ENCODE measurements at regions not wholly inside any gene's neighbourhood (a gene's known extent, or its start where the extent isn't known, plus 50 kb on each side); places are given as distances from the start of the nearest gene placed in this dataset.

- Mint-ChIP-seq H3K27ac (no peak overlapping the region), H3K4me3 (no peak overlapping the region), H3K9me3 (peaks cover 35% of the 10 kb centered on the region), H3K36me3 (ENCODE audit: low read depth) (peaks cover 4% of the 10 kb centered on the region; the same call in 1 of the 2 replicates), H3K27me3 (ENCODE audit: insufficient read depth) (no peaks in the 10 kb centered on the region), H3K4me1 (ENCODE audit: low read depth) (no peaks in the 10 kb centered on the region)
- no peak for TF ChIP-seq CTCF (IDR thresholded peaks at IDR 0.05)
- no peak for DNase-seq
These were observed 962.4 kb downstream of the BCL11B start for GRCh38 chr14:98309591-98309990.

GRCh38 chr14:98312006-98312405, 960.0 kb downstream of the BCL11B start:
- DNase-seq: no peak
- H3K27me3 Mint-ChIP-seq (ENCODE audit: insufficient read depth): no peaks in the 10 kb centered on the region
- peaks cover 29% of the 10 kb centered on the region for H3K9me3 Mint-ChIP-seq
- no peak for TF ChIP-seq CTCF (IDR thresholded peaks at IDR 0.05)
- H3K27ac Mint-ChIP-seq: no peak overlapping the region
- no peak overlapping the region for H3K4me3 Mint-ChIP-seq
- H3K36me3 Mint-ChIP-seq (ENCODE audit: low read depth): no peaks in the 10 kb centered on the region
- no peaks in the 10 kb centered on the region for H3K4me1 Mint-ChIP-seq (ENCODE audit: low read depth)

- Mint-ChIP-seq H3K9me3 (peaks cover 37% of the 10 kb centered on the region), H3K4me1 (ENCODE audit: low read depth) (no peaks in the 10 kb centered on the region), H3K4me3 (no peak overlapping the region), H3K27ac (no peak overlapping the region), H3K36me3 (ENCODE audit: low read depth) (peaks cover 5% of the 10 kb centered on the region; the same call in 1 of the 2 replicates), H3K27me3 (ENCODE audit: insufficient read depth) (no peaks in the 10 kb centered on the region; the same call in 1 of the 2 replicates)
- no peak for DNase-seq
- no peak for TF ChIP-seq CTCF (IDR thresholded peaks at IDR 0.05)
These were observed 950.2 kb downstream of the BCL11B start for GRCh38 chr14:98321841-98322240.

GRCh38 chr14:98323836-98324235, 948.2 kb downstream of the BCL11B start:
- Mint-ChIP-seq H3K9me3 (peaks cover 43% of the 10 kb centered on the region), H3K4me3 (no peak overlapping the region), H3K27ac (no peak overlapping the region), H3K36me3 (ENCODE audit: low read depth) (peaks cover 5% of the 10 kb centered on the region; the same call in 1 of the 2 replicates), H3K27me3 (ENCODE audit: insufficient read depth) (no peaks in the 10 kb centered on the region; the same call in 1 of the 2 replicates), H3K4me1 (ENCODE audit: low read depth) (no peaks in the 10 kb centered on the region)
- TF ChIP-seq CTCF (IDR thresholded peaks at IDR 0.05): no peak
- no peak for DNase-seq

- Mint-ChIP-seq H3K27me3 (ENCODE audit: insufficient read depth) (no peaks in the 10 kb centered on the region; the same call in 1 of the 2 replicates), H3K36me3 (ENCODE audit: low read depth) (peaks cover 5% of the 10 kb centered on the region; the same call in 1 of the 2 replicates), H3K4me1 (ENCODE audit: low read depth) (no peaks in the 10 kb centered on the region), H3K4me3 (no peak overlapping the region), H3K27ac (no peak overlapping the region), H3K9me3 (peaks cover 39% of the 10 kb centered on the region)
- TF ChIP-seq CTCF (IDR thresholded peaks at IDR 0.05): no peak
- DNase-seq: no peak
These were observed 946.2 kb downstream of the BCL11B start for GRCh38 chr14:98325761-98326160.

GRCh38 chr14:98328496-98328895, 943.5 kb downstream of the BCL11B start:
- H3K27ac Mint-ChIP-seq: no peak overlapping the region
- peaks cover 48% of the 10 kb centered on the region for H3K9me3 Mint-ChIP-seq
- H3K4me3 Mint-ChIP-seq: no peak overlapping the region
- no peaks in the 10 kb centered on the region for H3K27me3 Mint-ChIP-seq (ENCODE audit: insufficient read depth)
- no peaks in the 10 kb centered on the region for H3K4me1 Mint-ChIP-seq (ENCODE audit: low read depth)
- no peak for TF ChIP-seq CTCF (IDR thresholded peaks at IDR 0.05)
- peaks cover 5% of the 10 kb centered on the region; the same call in 1 of the 2 replicates for H3K36me3 Mint-ChIP-seq (ENCODE audit: low read depth)
- DNase-seq: no peak
